Gastrocnemius medialis (tissue), 4 donors: ENCODE measurements at regions not wholly inside any gene's neighbourhood (a gene's known extent, or its start where the extent isn't known, plus 50 kb on each side); places are given as distances from the start of the nearest gene placed in this dataset.

Source experiments
- ATAC-seq, 2 donors: fragments of 150-250 bp; one replicate each; pipeline ENCODE4 v1.9.1; 2016
- DNase-seq, 2 donors: peaks; one replicate each; pipeline ENCODE4 v3.0.0-alpha.2; 2019
- H3K27ac ChIP-seq, 4 donors: fragments of 200-600 bp; sonication (generic); 1 replicate in 1 of 4; 2 replicates in 3 of 4; pipeline ENCODE4 v1.5.1; 2016 to 2018; ENCODE audit warnings: mild to moderate bottlenecking in 2 of 4, moderate library complexity in 1 of 4
- H3K27me3 ChIP-seq, 3 donors: fragments of 200-600 bp; sonication (generic) in 2 of 3; 1 replicate in 1 of 3; 2 replicates in 2 of 3; pipeline versions ENCODE4 v1.5.1 to v1.6.0; 2016 to 2019; ENCODE audit warnings: mild to moderate bottlenecking in 1 of 3, moderate library complexity in 1 of 3
- H3K36me3 ChIP-seq, 2 donors: fragments of 200-600 bp; sonication (generic) in 1 of 2; one replicate each; pipeline ENCODE4 v1.5.1; 2017 to 2018
- H3K4me1 ChIP-seq, 2 donors: fragments of 200-600 bp; sonication (generic) in 1 of 2; one replicate each; pipeline ENCODE4 v1.5.1; 2016 to 2017; ENCODE audit warnings: mild to moderate bottlenecking in 2 of 2
- H3K4me3 ChIP-seq, 4 donors: fragments of 200-600 bp; sonication (generic) in 3 of 4; 1 replicate in 1 of 4; 2 replicates in 3 of 4; pipeline ENCODE4 v1.5.1; 2016 to 2019; ENCODE audit warnings: mild to moderate bottlenecking in 2 of 4
- H3K9me3 ChIP-seq, 3 donors: fragments of 200-600 bp; sonication (generic) in 2 of 3; 1 replicate in 1 of 3; 2 replicates in 2 of 3; pipeline ENCODE4 v1.5.1; 2016 to 2019
- CTCF ChIP-seq, 5 experiments: fragments of 450-650 bp in 3 of 5; fragments of 200-600 bp in 2 of 5; sonication (generic) in 2 of 5; IDR thresholded peaks in 4 of 5; conservative IDR thresholded peaks in 1 of 5; 1 replicate in 4 of 5; 2 replicates in 1 of 5; pipeline ENCODE4 v1.5.1; 2016 to 2019; ENCODE audit warnings: antibody characterized with exemption in 5 of 5, mild to moderate bottlenecking in 3 of 5, moderate library complexity in 3 of 5
- POLR2A ChIP-seq, 2 donors: fragments of 450-650 bp; IDR thresholded peaks; one replicate each; pipeline ENCODE4 v1.6.1; 2017; ENCODE audit warnings: antibody characterized with exemption in 2 of 2, mild to moderate bottlenecking in 2 of 2, moderate library complexity in 2 of 2
- in situ Hi-C, 4 donors: fragments of 200-750 bp; cut with MboI; loops; one replicate each; pipeline versions ENCODE4 v1.15.0 to v1.8.0; 2017; ENCODE audit warnings: low sequenced_read_pairs in 4 of 4
- intact Hi-C: fragments of 100-400 bp; cut with DNase I; formaldehyde crosslinking; loops from one replicate; pipeline ENCODE4 v1.15.1; 2023; ENCODE audit warnings: low total_unique reads

GRCh38 chr2:181780657-181781056 lies 100.3 kb upstream of the NEUROD1 start:
- no peak overlapping the region for H3K4me3 ChIP-seq
- TF ChIP-seq CTCF (IDR thresholded peaks at IDR 0.05 in 4 of 5, conservative IDR thresholded peaks at IDR 0.05 in 1 of 5) (no peak), POLR2A (IDR thresholded peaks at IDR 0.05) (no peak)
- no peaks in the 10 kb centered on the region for H3K9me3 ChIP-seq
- H3K36me3 ChIP-seq = no peaks in the 10 kb centered on the region
- H3K4me1 ChIP-seq = no peaks in the 10 kb centered on the region
- no peak for DNase-seq
- in situ Hi-C loops = no loop called here
- no peaks in the 10 kb centered on the region for H3K27me3 ChIP-seq
- no peak for ATAC-seq
- intact Hi-C loops = no loop called here
- no peak overlapping the region for H3K27ac ChIP-seq

DNA sequence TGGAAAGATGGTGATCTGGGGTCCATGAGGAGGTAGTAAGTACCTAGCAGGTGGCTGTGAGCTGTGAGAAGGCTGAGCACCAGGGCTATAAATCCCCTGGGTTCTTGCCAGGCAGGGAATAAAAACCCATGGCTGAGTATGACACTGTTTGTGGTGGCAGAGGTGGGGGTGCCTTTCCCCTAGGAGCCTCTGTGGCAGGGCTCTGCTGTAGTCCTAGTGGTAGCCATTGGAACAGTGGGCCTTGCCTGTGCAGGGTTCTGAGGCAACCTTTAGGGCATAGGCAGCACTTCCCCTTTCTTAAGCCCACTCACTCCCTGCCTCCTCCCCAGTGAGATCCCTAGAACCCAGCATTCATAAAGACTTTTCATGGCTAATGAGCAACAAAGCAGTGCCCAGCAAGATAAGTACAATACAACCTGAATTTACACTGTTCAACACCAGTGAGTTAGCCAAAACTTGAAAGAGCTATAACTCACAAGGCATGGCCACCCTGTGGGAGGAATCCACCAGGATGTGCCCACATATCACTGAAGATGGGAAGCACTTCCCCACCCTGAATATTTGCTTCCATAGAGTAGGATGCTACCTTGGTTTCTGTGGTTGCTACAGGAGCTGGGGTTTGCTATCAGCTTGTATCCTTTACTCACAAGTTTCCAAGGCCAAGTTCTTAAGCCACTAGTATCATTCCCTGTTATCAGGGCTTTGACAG lies 100.9 kb upstream of the NEUROD1 start:
- no peak overlapping the region for H3K4me3 ChIP-seq
- no peak for TF ChIP-seq POLR2A (IDR thresholded peaks at IDR 0.05)
- no peak for TF ChIP-seq CTCF (IDR thresholded peaks at IDR 0.05 in 4 of 5, conservative IDR thresholded peaks at IDR 0.05 in 1 of 5)
- in situ Hi-C loops (no loop called here), intact Hi-C loops (no loop called here)
- no peaks in the 10 kb centered on the region for H3K9me3 ChIP-seq
- H3K27ac ChIP-seq = no peak overlapping the region
- no peaks in the 10 kb centered on the region for H3K4me1 ChIP-seq
- no peak for ATAC-seq
- no peaks in the 10 kb centered on the region for H3K27me3 ChIP-seq
- H3K36me3 ChIP-seq = no peaks in the 10 kb centered on the region
- no peak for DNase-seq

GRCh38 chr2:181782660-181783059 lies 102.3 kb upstream of the NEUROD1 start:
- DNase-seq (no peak), ATAC-seq (no peak)
- no peaks in the 10 kb centered on the region for H3K4me1 ChIP-seq
- TF ChIP-seq CTCF (IDR thresholded peaks at IDR 0.05 in 4 of 5, conservative IDR thresholded peaks at IDR 0.05 in 1 of 5) (no peak), POLR2A (IDR thresholded peaks at IDR 0.05) (no peak)
- no peaks in the 10 kb centered on the region for H3K9me3 ChIP-seq
- intact Hi-C loops (no loop called here), in situ Hi-C loops (no loop called here)
- H3K4me3 ChIP-seq = no peak overlapping the region
- H3K36me3 ChIP-seq = no peaks in the 10 kb centered on the region
- H3K27me3 ChIP-seq = no peaks in the 10 kb centered on the region
- no peak overlapping the region for H3K27ac ChIP-seq

- DNase-seq (no peak), ATAC-seq (no peak)
- intact Hi-C loops (no loop called here), in situ Hi-C loops (no loop called here)
- TF ChIP-seq POLR2A (IDR thresholded peaks at IDR 0.05) = no peak
- no peak for TF ChIP-seq CTCF (IDR thresholded peaks at IDR 0.05 in 4 of 5, conservative IDR thresholded peaks at IDR 0.05 in 1 of 5)
- H3K4me3 ChIP-seq = no peak overlapping the region
- H3K27me3 ChIP-seq = no peaks in the 10 kb centered on the region
- H3K9me3 ChIP-seq = no peaks in the 10 kb centered on the region
- no peaks in the 10 kb centered on the region for H3K36me3 ChIP-seq
- H3K27ac ChIP-seq = no peak overlapping the region
- no peaks in the 10 kb centered on the region for H3K4me1 ChIP-seq
Observed at GRCh38 chr2:181784556-181784955, 104.2 kb upstream of the NEUROD1 start.
